ENCODE measurements at regions not wholly inside any gene's neighbourhood (a gene's known extent, or its start where the extent isn't known, plus 50 kb on each side); places are given as distances from the start of the nearest gene placed in this dataset.

DNA sequence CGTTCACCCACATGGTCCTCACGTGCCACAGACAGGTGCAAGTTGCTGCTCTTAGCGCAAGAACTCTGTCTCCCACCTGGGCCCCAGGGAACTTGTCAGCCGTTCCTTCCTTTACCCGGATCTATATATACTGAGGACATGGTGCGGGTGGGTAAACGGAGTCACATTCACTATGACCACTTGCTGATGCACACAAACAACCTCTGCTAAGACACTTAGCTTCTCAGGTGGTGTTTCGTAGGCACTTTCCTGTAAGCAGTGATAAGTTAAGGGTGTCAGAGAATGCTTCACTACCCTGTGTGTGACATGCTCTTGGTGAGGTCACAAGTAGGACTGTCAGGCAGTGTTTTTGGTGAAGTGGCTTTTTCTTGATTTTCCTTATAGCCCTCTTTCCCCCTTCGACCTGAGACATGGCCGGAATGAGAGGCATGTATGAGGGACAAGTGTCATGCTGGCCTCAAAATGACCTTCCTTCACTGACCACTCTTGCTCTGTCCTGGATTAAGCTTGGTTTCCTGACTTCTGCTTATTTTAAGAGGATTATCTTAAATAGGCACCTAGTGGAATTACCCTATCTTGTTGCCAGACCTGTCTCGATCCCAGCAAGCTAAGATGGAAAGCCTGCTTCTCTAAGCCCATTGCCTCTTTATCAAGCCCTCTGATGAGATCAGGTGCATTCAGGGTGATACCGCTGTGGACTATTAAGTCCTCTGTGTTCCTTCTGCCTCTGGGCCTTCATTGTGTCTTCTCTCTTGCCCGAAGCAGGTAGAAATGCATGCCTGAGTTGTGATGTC is 97.1 kb upstream of the CELF4 start:
- no peak for DNase-seq

DNA sequence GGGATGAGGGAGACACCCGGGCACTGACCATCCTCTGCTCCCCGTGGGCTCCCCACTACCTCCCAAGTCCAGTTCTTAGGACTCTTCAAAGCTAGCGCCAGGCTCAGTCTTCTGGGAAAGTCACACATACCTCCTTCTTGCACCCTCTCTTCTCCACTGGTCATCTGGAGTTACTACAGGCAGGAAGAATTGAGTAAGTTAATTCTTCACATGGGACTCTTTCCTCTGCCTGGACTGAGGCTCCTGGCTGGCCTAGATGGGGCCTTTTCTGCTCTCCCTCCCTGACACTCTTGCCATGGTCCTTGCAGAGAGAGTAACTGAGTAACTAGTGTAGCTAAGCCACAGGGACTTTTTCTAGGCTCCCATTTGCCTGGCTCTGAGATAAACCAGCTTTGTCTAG is 96.5 kb upstream of the CELF4 start:
- no peak for DNase-seq

DNA sequence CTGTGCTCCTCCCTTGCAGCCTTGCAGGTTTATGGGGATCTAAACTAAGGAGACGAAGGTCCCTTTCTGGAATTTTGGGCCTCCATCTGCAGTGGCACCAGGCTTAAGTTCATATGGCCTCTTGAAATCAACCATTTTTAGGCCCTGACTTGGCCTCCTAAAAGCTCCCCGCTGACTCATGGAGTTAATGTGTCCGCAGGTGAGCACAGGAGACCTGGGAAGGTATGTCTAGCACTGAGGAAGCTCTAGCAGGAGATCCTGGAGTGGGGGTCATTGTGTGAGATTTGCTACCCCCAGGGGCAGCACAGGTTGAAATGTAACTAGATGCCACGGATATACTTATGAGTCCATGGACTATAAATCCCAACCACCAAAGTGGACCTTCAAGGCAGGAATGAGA is 95.9 kb upstream of the CELF4 start:
- DNase-seq: no peak

DNA sequence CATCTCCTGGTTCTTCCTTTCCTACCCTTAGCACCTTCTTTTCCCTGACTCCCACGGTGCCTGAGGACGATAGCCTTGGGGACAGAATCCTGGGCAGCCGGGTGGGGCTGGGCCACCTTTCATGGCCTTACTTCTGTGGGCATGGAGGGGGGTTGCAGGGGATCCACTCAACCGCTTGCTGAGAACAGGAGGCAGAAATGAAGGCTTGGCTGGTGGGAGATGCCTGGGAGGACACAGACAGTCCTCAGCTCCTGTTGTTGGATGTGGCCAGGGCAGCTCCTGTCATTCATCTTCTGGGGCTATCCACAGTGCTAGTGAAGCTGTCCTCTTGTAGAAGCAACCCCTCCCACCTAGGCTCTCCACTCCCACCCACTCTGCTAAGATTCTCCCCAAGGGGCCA is 95.5 kb upstream of the CELF4 start:
- DNase-seq: no peak

DNA sequence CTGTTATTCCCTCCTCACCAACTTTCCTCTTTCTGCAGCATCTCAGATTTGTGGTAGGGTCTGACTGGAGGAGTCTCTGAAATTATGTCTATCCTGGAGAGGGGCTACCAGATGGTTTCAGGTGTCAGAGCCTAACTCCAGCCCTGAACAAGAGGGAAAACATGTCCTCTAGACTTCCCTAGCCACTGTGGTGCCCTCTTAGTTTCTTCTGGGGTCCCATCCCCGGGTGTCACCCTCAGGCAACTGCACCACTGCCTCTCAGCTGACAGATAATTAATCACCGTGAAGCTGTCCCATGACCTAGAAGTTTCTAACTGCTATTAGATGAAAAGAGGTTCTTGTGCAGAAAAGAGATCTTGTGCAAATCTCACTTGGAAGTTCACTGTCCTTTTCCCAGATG is 95.1 kb upstream of the CELF4 start:
- no peak for DNase-seq

- no peak for DNase-seq
These were observed 94.3 kb upstream of the CELF4 start for GRCh38 chr18:37659906-37660305.

GRCh38 chr18:37658894-37659293 is 93.3 kb upstream of the CELF4 start:
- no peak for DNase-seq

DNA sequence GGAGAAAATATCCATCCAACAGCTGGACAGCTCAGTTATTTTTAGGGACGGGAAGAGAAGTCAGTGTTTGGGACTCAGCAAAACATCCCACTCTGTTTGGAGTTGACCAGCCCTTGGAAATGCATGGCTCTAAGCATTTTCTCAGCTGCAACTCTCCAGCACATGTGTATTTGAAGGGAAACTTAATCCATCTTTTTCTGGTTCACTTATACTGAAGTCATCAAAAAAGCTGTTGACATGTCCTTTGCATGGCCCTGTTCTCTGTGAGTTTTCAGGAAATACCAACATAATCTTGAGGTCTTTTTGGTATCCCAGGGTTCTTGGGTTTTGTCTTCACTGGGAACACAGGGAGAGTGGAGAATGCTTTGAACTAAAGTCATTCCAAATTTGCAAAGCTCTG is 91.9 kb upstream of the CELF4 start:
- no peak for DNase-seq

DNA sequence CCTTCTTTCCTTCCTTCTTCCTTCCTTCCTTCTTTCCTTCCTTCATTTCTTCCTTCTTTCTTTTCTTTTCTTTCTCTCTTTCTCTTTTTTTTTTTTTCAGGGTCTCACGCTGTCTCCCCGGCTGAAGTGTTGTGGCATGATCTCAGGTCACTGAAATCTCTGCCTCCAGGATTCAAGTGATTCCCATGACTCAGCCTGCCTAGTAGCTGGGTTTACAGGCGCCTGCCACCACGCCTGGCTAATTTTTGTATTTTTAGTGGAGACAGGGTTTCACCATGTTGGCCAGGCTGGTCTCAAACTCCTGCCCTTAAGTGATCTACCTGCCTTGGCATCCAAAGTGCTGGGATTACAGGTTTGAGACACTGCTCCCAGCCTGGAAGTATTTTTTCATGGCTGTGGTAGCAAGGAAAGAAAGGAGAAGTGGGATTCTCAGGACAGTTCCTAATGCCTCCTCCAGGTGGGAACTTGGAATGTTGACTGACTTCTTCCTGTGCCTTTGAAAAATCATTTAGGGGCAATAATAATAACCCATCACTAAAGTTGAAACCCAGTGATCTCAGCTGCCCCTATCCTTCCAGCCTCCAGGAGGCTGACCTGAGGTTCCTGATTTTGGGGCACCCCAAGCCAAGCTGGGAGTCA is 89.3 kb upstream of the CELF4 start:
- DNase-seq: no peak

- DNase-seq: no peak
These were observed 88.4 kb upstream of the CELF4 start for GRCh38 chr18:37654034-37654433.

DNA sequence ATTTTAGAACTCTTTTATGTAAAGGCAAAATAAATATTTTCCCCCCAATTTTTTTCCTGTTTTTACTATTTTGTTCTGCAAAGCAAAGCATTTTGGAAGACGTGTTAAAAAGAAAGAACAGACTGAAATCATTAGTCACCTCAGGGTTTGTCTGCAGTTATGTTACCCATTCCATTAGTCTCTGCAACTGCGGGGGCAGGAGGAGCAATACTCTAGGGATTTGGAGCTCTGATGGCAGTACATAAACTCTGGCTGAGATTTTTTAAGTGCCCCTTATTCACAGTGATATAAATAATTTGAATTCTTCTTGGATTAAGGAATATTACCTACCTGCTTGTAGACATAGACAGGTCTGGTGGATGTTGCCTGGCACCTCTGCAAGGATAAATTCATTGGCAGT is 88.0 kb upstream of the CELF4 start:
- no peak for DNase-seq

- DNase-seq: no peak
These were observed 84.3 kb upstream of the CELF4 start for GRCh38 chr18:37649930-37650329.

DNA sequence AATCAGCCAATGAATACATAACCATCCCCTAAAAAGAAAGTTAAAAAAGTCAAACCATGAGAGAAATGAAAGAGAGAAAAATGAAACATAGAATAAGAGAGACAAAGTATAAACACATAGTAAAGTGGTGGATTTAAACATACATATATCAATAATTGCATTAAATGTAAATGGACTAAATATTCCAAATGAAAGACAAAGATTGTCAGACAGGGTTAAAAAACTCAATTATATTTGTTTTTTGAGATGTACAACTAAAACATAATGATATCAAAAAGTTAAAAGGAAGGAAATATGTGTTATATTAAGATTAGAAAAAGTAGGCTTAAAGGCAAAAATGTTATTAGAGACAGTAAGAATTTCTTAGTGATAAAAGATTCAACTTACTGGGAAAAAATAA is 83.8 kb upstream of the CELF4 start:
- DNase-seq: no peak

DNA sequence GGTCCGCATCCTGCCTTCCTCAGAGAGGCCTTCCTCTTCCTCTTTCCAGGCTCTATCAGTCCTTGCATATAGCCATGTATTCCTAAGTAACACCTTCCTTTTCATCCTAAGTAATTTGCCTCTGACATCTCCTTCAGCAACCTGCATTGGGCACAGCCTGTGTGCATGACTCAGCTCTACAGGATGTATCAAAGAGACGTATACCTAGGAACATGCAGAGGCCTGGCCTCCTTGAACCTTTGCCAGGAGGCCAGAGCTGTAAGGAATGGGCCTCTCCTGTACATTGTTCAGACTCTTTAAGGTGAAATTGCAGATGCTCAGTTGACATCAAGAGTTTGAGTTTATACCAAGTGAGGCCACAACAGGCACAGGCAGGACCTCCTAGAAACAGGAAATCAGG is 76.0 kb upstream of the CELF4 start:
- DNase-seq: no peak

DNA sequence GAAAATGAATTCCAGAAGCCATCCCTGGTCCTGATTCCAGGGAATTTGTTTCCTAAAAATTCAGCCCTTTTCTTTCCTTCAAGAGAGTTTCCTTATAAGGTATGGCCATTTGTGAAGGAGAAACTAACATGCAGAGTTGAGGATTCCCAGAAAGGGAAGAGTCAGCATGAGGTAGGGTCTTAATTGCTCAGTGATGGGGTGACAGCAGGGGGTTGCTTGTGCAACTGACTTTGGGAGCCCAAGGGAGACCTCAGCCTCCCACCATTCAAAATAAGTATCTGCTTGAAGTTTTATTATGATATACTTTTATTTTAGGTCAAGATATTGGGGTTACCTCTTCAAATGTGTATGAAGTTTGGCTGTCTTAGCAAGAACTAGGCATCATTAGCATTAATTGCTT is 74.9 kb upstream of the CELF4 start:
- no peak for DNase-seq

DNA sequence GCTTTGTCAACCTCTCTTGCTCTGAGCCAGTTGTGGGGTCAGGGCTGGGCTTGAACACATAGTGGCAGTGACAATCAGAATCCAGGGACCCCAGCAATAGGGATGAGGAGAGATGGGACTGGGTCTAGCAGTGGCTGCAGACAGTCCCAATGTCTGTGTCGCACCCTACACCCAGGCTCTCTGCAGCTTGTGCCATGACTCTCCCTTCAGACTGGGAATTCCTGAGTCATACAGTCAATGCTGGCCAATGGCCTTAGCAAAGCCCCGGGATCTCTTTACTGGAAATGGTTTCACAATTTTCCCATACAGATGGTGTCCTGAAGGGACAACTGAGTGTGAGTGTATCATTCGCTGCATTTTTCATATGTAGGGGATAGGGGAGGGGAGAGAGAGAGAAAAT is 74.2 kb upstream of the CELF4 start:
- DNase-seq: no peak

- no peak for DNase-seq
These were observed 71.9 kb upstream of the CELF4 start for GRCh38 chr18:37637478-37637850.

DNA sequence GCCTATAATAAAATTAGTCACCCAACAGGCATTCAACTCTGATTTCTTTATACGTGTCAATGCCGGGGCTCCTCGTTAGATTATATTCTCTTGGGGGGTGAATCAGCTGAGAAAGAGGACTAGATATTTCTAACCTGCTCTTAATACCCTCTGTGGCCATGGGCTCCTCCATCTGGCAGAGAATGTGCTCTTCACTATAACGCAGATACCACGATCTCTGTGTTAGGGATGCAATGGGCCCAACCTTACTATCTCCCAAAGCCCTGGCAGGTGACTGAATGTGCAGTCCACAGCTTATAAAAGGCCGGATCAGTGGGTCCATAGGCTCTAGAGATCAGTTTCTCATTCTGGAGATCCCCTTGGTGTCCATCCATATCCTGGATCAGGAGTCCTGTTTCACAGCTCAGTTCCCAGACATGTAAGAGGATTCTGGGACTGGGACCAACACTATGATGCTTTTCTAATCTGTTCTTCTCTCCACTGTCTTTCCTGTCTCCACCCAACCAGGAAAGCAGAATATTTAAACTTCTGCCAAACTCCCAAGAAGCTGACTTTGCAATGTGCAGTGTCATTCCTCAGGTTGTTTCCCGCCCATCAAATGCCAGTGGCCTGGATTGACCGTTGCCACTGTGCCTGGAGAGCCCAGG is 71.4 kb upstream of the CELF4 start:
- no peak for DNase-seq

DNA sequence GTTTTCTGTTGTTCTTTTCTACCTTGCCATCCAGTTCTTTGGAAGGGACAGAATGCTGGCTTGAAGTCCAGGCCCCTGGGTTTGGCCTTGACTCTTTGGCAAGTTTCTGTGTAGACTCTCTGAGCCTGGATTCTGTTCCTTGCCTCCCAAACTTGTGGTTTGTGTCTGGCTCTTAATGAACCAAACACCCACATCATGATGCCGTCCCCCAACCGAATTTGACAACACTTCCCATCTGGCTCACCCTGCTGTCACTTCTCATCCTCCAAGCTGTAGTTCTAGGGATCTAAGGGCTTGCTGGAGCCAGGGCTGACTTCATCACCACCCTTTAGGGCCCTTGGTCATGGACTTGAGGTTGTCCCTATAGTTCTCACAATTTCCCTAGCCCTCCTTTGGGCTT is 68.9 kb upstream of the CELF4 start:
- DNase-seq: no peak

GRCh38 chr18:37631422-37631821 is 65.8 kb upstream of the CELF4 start:
- no peak for DNase-seq

DNA sequence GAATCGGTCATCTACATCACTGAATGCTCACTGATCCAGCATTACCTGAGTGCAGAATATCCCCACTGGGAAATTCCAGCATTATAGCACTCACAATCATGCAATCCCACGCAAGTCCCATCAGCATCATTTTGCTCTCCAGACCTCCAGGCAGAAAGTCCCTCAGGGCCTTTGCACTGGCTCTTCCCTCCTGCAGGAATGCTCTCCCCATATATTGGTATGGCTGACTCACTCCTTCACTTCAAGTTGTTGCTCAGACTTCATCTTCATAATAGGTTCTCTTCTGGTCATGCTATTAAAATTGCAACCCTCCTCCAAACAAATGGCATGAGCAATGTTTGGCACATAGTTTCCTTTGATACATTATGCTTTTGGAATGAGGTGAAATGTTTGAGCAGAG is 64.7 kb upstream of the CELF4 start:
- no peak for DNase-seq

GRCh38 chr18:37628470-37629220 is 63.0 kb upstream of the CELF4 start:
- DNase-seq: no peak

DNA sequence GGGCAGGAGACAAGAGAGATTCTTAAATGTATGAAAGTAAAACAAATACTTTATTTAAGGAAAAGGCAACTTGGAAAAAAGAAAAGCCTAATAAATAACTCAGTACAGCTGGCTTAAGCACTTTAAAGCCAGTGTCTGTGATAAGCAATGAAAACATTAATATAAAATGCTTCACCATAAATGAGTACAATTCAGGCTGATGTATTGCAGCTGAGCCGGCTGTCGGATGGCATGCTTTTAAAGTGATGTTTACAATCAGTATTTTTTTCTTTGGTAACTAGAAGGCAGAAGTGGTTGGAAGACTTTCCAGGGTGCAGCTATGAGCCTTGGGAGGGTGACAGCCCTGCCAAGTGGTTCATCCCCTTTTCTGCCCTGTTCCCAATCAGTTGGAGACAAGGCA is 58.7 kb upstream of the CELF4 start:
- DNase-seq: no peak

DNA sequence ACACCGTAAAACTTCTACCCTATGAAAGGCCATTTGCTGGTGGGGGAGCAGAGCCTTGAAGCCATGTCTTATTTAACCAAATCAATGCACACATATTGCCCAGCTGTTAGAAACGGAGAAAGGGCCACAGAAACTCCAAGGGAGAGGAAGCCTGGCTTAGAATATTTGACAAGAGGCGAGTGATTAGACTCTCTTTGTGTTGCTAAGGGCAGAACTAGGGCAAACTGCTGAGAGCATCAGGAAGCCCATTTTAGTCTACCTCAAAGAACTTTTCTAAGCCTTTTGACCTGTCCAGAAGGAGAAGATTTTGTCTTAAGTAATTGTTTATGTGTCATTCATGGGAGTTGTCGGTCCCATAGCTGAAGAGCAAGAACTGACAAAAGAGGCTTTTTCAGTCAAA is 54.4 kb upstream of the CELF4 start:
- no peak for DNase-seq
